ENCODE measurements at regions not wholly inside any gene's neighbourhood (a gene's known extent, or its start where the extent isn't known, plus 50 kb on each side); places are given as distances from the start of the nearest gene placed in this dataset.

DNA sequence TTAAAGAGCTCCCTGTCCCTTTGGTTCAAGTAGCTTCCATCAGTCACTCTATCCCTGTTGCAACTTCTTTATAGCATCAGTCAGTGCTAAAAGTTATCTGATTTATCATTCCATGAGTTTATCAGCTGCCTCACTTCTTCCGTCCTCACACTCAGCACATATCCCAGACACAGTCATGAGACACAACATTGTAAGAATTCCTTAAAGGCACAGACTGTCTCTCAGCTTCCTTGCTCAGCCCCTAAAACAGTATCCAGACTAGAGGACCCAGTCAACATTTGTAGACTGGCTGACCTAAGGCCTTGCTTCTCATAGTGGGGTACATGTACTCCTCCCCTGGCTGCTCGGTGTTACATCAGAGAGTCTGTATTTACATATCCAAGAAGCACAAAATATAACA lies 164.9 kb upstream of the ADGRL2 start:
- Histone ChIP-seq H3K9ac (ENCODE audit: low read depth in 1 of 2, low read length in 2 of 2) (no peak overlapping the region), H3K9me3 (ENCODE audit: control insufficient read depth in 1 of 2, low read length in 2 of 2) (no peaks in the 10 kb centered on the region), H3K27me3 (ENCODE audit: control insufficient read depth in 1 of 2, insufficient read depth in 2 of 2, low read length in 2 of 2) (no peaks in the 10 kb centered on the region), H3K27ac (ENCODE audit: low read depth, low read length) (no peak overlapping the region), H3K36me3 (ENCODE audit: control insufficient read depth in 1 of 2, insufficient read depth in 2 of 2, low read length in 2 of 2) (no peaks in the 10 kb centered on the region), H3K4me3 (ENCODE audit: low read depth in 1 of 2, low read length in 2 of 2) (no peak overlapping the region), H3K4me1 (ENCODE audit: control insufficient read depth in 1 of 2, insufficient read depth in 2 of 2, low read length in 2 of 2) (no peaks in the 10 kb centered on the region)

DNA sequence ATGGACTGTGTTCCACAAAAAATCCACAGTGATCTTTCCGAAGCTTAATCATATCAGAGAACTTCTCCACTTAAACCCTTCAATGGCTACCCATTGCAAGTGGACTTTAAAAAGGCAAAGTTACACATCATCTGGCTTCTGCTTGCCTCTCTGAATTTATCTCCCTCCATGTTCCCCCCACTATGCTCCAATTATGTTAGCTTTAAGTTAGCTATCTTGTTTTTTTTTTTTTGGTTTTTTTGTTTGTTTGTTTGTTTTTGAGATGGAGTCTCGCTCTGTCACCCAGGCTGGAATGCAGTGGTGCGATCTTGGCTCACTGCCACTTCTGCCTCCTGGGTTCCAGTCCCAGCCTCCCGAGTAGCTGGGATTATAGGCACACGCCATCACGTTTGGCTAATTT lies 166.4 kb upstream of the ADGRL2 start:
- no peaks in the 10 kb centered on the region for H3K9me3 ChIP-seq (ENCODE audit: control insufficient read depth in 1 of 2, low read length in 2 of 2)
- H3K27ac ChIP-seq (ENCODE audit: low read depth, low read length): no peak overlapping the region
- no peaks in the 10 kb centered on the region for H3K4me1 ChIP-seq (ENCODE audit: control insufficient read depth in 1 of 2, insufficient read depth in 2 of 2, low read length in 2 of 2)
- H3K36me3 ChIP-seq (ENCODE audit: control insufficient read depth in 1 of 2, insufficient read depth in 2 of 2, low read length in 2 of 2): no peaks in the 10 kb centered on the region
- H3K9ac ChIP-seq (ENCODE audit: low read depth in 1 of 2, low read length in 2 of 2): no peak overlapping the region
- no peak overlapping the region for H3K4me3 ChIP-seq (ENCODE audit: low read depth in 1 of 2, low read length in 2 of 2)
- H3K27me3 ChIP-seq (ENCODE audit: control insufficient read depth in 1 of 2, insufficient read depth in 2 of 2, low read length in 2 of 2): no peaks in the 10 kb centered on the region

DNA sequence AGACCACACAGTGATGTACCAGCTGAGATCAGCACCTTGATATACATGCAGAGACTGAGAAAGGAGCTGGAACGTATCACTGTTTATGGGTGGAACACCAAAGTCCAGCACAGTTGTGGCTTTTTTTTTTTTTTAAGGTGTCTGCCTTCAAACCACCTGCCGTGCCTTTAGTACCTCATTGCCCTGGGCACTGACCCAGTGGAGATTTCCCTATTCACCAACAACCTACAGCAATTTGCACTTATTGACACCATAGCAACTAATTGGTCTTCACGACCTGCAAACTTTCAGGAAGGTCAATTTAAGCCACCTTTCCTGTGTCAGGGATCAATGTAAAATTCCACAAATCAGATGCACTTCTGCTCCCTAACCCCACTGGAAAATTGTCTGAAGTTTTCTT lies 181.6 kb upstream of the ADGRL2 start:
- Histone ChIP-seq H3K9me3 (ENCODE audit: control insufficient read depth in 1 of 2, low read length in 2 of 2) (no peaks in the 10 kb centered on the region), H3K27me3 (ENCODE audit: control insufficient read depth in 1 of 2, insufficient read depth in 2 of 2, low read length in 2 of 2) (no peaks in the 10 kb centered on the region), H3K4me3 (ENCODE audit: low read depth in 1 of 2, low read length in 2 of 2) (no peak overlapping the region), H3K36me3 (ENCODE audit: control insufficient read depth in 1 of 2, insufficient read depth in 2 of 2, low read length in 2 of 2) (no peaks in the 10 kb centered on the region), H3K9ac (ENCODE audit: low read depth in 1 of 2, low read length in 2 of 2) (no peak overlapping the region), H3K27ac (ENCODE audit: low read depth, low read length) (no peak overlapping the region), H3K4me1 (ENCODE audit: control insufficient read depth in 1 of 2, insufficient read depth in 2 of 2, low read length in 2 of 2) (no peaks in the 10 kb centered on the region)

DNA sequence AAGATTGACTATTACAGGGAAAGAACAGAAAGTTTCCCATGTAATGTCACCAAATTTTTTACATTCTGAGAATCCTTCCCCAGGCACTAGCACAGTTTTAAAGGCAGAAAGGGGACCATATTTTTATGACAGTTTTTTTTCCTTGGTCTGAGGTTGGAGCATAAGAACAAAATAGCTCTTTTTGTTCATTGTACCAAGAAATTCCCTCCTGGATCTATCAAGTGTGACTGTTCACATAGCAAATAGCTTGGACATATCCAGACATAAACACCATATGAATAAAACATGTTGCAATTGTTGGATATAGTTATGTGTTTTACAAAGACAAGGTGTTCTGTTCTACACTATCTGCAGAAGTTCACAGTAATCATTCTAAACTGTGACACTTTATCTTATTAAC lies 182.4 kb upstream of the ADGRL2 start:
- Histone ChIP-seq H3K9ac (ENCODE audit: low read depth in 1 of 2, low read length in 2 of 2) (no peak overlapping the region), H3K4me3 (ENCODE audit: low read depth in 1 of 2, low read length in 2 of 2) (no peak overlapping the region), H3K9me3 (ENCODE audit: control insufficient read depth in 1 of 2, low read length in 2 of 2) (no peaks in the 10 kb centered on the region), H3K36me3 (ENCODE audit: control insufficient read depth in 1 of 2, insufficient read depth in 2 of 2, low read length in 2 of 2) (no peaks in the 10 kb centered on the region), H3K4me1 (ENCODE audit: control insufficient read depth in 1 of 2, insufficient read depth in 2 of 2, low read length in 2 of 2) (no peaks in the 10 kb centered on the region), H3K27ac (ENCODE audit: low read depth, low read length) (no peak overlapping the region), H3K27me3 (ENCODE audit: control insufficient read depth in 1 of 2, insufficient read depth in 2 of 2, low read length in 2 of 2) (no peaks in the 10 kb centered on the region)

DNA sequence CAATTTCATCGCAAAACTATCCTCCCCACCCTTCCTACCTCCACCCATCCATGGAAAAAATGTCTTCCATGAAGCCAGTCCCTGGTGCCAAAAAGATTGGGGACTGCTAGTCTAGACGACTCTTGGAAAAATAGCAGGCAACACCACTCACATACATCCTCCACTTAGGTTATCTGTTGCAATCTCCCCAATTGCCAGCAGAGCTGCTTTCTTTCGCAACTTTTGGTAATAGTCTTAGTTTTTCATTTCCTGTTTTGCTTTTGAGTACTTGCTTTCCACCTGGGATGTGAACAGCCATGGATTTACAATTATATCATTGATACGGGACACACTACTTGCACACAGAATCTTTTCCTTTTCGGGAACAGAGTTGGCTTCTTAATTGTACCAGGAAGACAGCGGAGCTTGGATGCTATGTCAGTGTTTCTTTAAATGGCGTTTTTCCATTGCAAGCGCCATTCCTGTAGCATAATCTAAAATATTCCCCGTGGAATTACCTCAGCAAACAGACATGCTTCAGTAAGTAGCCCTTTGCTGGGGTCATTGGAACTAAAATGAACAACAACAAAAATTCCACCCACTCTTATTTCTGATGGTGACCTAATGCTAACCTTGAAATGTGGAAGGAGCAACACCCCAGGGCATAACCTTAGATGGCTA lies 183.3 kb upstream of the ADGRL2 start:
- H3K27ac ChIP-seq (ENCODE audit: low read depth, low read length): no peak overlapping the region
- H3K9me3 ChIP-seq (ENCODE audit: control insufficient read depth in 1 of 2, low read length in 2 of 2): no peaks in the 10 kb centered on the region
- no peaks in the 10 kb centered on the region for H3K4me1 ChIP-seq (ENCODE audit: control insufficient read depth in 1 of 2, insufficient read depth in 2 of 2, low read length in 2 of 2)
- H3K9ac ChIP-seq (ENCODE audit: low read depth in 1 of 2, low read length in 2 of 2): no peak overlapping the region
- no peak overlapping the region for H3K4me3 ChIP-seq (ENCODE audit: low read depth in 1 of 2, low read length in 2 of 2)
- H3K27me3 ChIP-seq (ENCODE audit: control insufficient read depth in 1 of 2, insufficient read depth in 2 of 2, low read length in 2 of 2): no peaks in the 10 kb centered on the region
- H3K36me3 ChIP-seq (ENCODE audit: control insufficient read depth in 1 of 2, insufficient read depth in 2 of 2, low read length in 2 of 2): no peaks in the 10 kb centered on the region

DNA sequence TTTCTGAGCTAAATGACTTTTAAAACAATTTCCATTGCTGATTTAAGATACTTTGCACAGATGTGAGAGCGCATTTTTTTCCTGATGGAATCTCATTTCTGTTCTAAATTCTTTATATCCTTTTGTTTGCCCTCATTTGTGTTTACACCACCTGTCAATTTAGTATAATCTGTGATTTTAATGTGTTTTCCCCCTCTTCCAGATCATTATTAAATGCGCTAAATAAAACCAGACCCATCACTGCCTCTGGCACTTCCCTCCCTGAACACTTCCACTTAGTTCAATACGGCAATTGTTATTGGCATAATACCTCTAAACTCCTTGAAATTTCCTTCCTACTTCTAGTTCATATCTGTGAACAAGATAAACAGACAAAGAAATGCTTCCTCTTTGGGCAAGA lies 186.9 kb upstream of the ADGRL2 start:
- H3K9me3 ChIP-seq (ENCODE audit: control insufficient read depth in 1 of 2, low read length in 2 of 2): no peaks in the 10 kb centered on the region
- H3K36me3 ChIP-seq (ENCODE audit: control insufficient read depth in 1 of 2, insufficient read depth in 2 of 2, low read length in 2 of 2): no peaks in the 10 kb centered on the region
- H3K27ac ChIP-seq (ENCODE audit: low read depth, low read length): no peak overlapping the region
- no peaks in the 10 kb centered on the region for H3K27me3 ChIP-seq (ENCODE audit: control insufficient read depth in 1 of 2, insufficient read depth in 2 of 2, low read length in 2 of 2)
- no peaks in the 10 kb centered on the region for H3K4me1 ChIP-seq (ENCODE audit: control insufficient read depth in 1 of 2, insufficient read depth in 2 of 2, low read length in 2 of 2)
- H3K9ac ChIP-seq (ENCODE audit: low read depth in 1 of 2, low read length in 2 of 2): no peak overlapping the region
- no peak overlapping the region for H3K4me3 ChIP-seq (ENCODE audit: low read depth in 1 of 2, low read length in 2 of 2)

DNA sequence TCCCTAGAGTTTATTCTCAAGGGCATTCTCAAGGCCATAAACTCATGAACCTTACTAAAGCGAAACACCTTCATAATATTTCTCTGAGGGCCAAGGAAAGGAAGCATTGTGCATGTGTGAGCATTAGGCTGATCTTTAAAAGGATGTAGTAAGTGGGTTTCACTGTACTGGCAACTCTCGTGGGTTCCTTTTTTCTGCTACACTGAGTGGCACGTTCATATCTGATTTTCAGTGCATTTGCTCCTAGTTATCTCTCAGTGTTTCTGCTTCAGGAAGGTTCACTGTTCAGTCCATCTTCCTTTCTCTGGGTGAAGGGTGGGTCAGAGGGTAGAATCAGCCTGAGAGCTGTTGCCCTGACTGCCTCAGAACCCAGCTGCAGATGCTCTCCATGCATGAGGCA lies 192.8 kb upstream of the ADGRL2 start:
- no peak overlapping the region for H3K9ac ChIP-seq (ENCODE audit: low read depth in 1 of 2, low read length in 2 of 2)
- no peaks in the 10 kb centered on the region for H3K4me1 ChIP-seq (ENCODE audit: control insufficient read depth in 1 of 2, insufficient read depth in 2 of 2, low read length in 2 of 2)
- H3K27me3 ChIP-seq (ENCODE audit: control insufficient read depth in 1 of 2, insufficient read depth in 2 of 2, low read length in 2 of 2): no peaks in the 10 kb centered on the region
- H3K27ac ChIP-seq (ENCODE audit: low read depth, low read length): no peak overlapping the region
- H3K4me3 ChIP-seq (ENCODE audit: low read depth in 1 of 2, low read length in 2 of 2): no peak overlapping the region
- H3K9me3 ChIP-seq (ENCODE audit: control insufficient read depth in 1 of 2, low read length in 2 of 2): no peaks in the 10 kb centered on the region
- H3K36me3 ChIP-seq (ENCODE audit: control insufficient read depth in 1 of 2, insufficient read depth in 2 of 2, low read length in 2 of 2): no peaks in the 10 kb centered on the region

DNA sequence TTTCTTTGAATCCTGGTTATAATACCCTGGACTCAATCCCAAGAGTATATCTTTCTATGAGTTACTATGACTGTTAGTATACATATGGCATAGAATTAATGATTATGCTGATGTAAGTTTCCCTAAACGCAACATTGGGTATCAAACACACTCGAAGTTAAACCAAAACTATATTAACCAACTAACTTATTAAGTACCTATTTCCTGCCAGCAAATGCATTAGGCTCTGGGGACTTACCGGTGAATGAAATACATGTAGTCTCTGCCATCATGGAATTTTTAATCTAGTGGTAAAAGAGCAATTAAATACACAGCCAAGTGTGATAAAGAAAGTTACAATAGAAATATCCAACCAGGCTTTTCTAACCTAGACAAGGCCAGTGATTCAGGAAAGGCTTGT lies 193.6 kb upstream of the ADGRL2 start:
- Histone ChIP-seq H3K9ac (ENCODE audit: low read depth in 1 of 2, low read length in 2 of 2) (no peak overlapping the region), H3K4me1 (ENCODE audit: control insufficient read depth in 1 of 2, insufficient read depth in 2 of 2, low read length in 2 of 2) (no peaks in the 10 kb centered on the region), H3K27ac (ENCODE audit: low read depth, low read length) (no peak overlapping the region), H3K27me3 (ENCODE audit: control insufficient read depth in 1 of 2, insufficient read depth in 2 of 2, low read length in 2 of 2) (no peaks in the 10 kb centered on the region), H3K36me3 (ENCODE audit: control insufficient read depth in 1 of 2, insufficient read depth in 2 of 2, low read length in 2 of 2) (no peaks in the 10 kb centered on the region), H3K4me3 (ENCODE audit: low read depth in 1 of 2, low read length in 2 of 2) (no peak overlapping the region), H3K9me3 (ENCODE audit: control insufficient read depth in 1 of 2, low read length in 2 of 2) (no peaks in the 10 kb centered on the region)

DNA sequence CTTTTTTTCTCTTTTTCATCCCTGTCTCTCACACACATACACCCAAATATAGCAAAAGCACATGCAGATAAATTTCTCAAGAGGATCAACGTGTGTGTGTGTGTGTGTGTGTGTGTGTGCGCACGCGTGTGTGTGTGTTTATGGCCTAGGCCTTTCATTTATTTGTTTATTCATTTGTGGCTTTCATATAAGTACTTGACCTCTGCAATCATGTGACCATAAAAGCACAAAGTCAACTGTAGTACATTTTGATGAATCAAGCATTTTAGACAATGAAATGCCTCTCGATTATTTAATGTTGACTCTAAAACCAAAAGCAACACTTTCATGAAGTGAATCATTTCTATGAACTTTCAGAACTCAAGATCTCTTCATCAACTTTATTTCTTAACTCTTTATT lies 194.1 kb upstream of the ADGRL2 start:
- no peaks in the 10 kb centered on the region for H3K27me3 ChIP-seq (ENCODE audit: control insufficient read depth in 1 of 2, insufficient read depth in 2 of 2, low read length in 2 of 2)
- H3K27ac ChIP-seq (ENCODE audit: low read depth, low read length): no peak overlapping the region
- H3K4me3 ChIP-seq (ENCODE audit: low read depth in 1 of 2, low read length in 2 of 2): no peak overlapping the region
- no peaks in the 10 kb centered on the region for H3K9me3 ChIP-seq (ENCODE audit: control insufficient read depth in 1 of 2, low read length in 2 of 2)
- H3K36me3 ChIP-seq (ENCODE audit: control insufficient read depth in 1 of 2, insufficient read depth in 2 of 2, low read length in 2 of 2): no peaks in the 10 kb centered on the region
- no peaks in the 10 kb centered on the region for H3K4me1 ChIP-seq (ENCODE audit: control insufficient read depth in 1 of 2, insufficient read depth in 2 of 2, low read length in 2 of 2)
- H3K9ac ChIP-seq (ENCODE audit: low read depth in 1 of 2, low read length in 2 of 2): no peak overlapping the region

DNA sequence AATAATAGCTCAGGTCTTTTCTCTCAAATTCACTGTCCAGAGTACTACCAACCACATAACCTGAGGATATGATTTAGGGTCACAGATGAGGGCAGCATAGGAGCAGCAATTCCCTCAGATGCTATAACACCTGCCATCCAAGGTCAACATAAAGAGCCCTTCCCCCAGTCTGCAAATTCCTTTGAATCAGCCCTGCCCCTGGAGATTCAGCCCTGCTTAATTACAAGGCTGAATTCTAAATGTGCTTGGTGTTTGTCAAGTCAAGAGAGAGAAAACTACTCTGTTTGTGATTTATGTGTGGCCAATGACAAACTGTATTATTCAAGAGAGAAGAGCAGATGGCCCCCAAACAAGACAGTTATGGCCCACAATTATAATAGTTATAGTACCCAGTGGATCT lies 195.7 kb upstream of the ADGRL2 start:
- no peaks in the 10 kb centered on the region for H3K4me1 ChIP-seq (ENCODE audit: control insufficient read depth in 1 of 2, insufficient read depth in 2 of 2, low read length in 2 of 2)
- H3K27ac ChIP-seq (ENCODE audit: low read depth, low read length): no peak overlapping the region
- no peaks in the 10 kb centered on the region for H3K9me3 ChIP-seq (ENCODE audit: control insufficient read depth in 1 of 2, low read length in 2 of 2)
- no peak overlapping the region for H3K9ac ChIP-seq (ENCODE audit: low read depth in 1 of 2, low read length in 2 of 2)
- H3K27me3 ChIP-seq (ENCODE audit: control insufficient read depth in 1 of 2, insufficient read depth in 2 of 2, low read length in 2 of 2): no peaks in the 10 kb centered on the region
- no peaks in the 10 kb centered on the region for H3K36me3 ChIP-seq (ENCODE audit: control insufficient read depth in 1 of 2, insufficient read depth in 2 of 2, low read length in 2 of 2)
- no peak overlapping the region for H3K4me3 ChIP-seq (ENCODE audit: low read depth in 1 of 2, low read length in 2 of 2)
